Stimulated activated CD4-positive, alpha-beta T cell treated with anti-CD3 and anti-CD28 coated beads, Interleukin-4, amount 100 ng/mL, for 48 hours (primary cell): ENCODE measurements at regions not wholly inside any gene's neighbourhood (a gene's known extent, or its start where the extent isn't known, plus 50 kb on each side); places are given as distances from the start of the nearest gene placed in this dataset.

Experiments used
- DNase-seq, 2 donors: peaks; one replicate each; pipeline ENCODE4 v3.0.0-alpha.2; 2020; ENCODE audit warnings: low read depth in 2 of 2

GRCh38 chr2:65691816-65692215 is 259.4 kb upstream of the SPRED2 start:
- no peak for DNase-seq

- DNase-seq, result no peak
These were observed 255.9 kb upstream of the SPRED2 start for GRCh38 chr2:65688141-65688886.

GRCh38 chr2:65687614-65688013 is 255.2 kb upstream of the SPRED2 start:
- no peak for DNase-seq

GRCh38 chr2:65686928-65687521 is 254.6 kb upstream of the SPRED2 start:
- no peak for DNase-seq

GRCh38 chr2:65681503-65681902 is 249.1 kb upstream of the SPRED2 start:
- no peak for DNase-seq

GRCh38 chr2:65678779-65679391 is 246.5 kb upstream of the SPRED2 start:
- DNase-seq, result no peak

- DNase-seq, result no peak
These were observed 243.0 kb upstream of the SPRED2 start for GRCh38 chr2:65675350-65675749.

- DNase-seq, result no peak
These were observed 239.4 kb upstream of the SPRED2 start for GRCh38 chr2:65671670-65672242.

GRCh38 chr2:65669574-65669973 is 237.2 kb upstream of the SPRED2 start:
- DNase-seq, result no peak

GRCh38 chr2:65668744-65669143 is 236.3 kb upstream of the SPRED2 start:
- no peak for DNase-seq

- DNase-seq, result no peak
These were observed 233.8 kb upstream of the SPRED2 start for GRCh38 chr2:65666156-65666725.

- DNase-seq, result no peak
These were observed 232.5 kb upstream of the SPRED2 start for GRCh38 chr2:65664931-65665330.

- no peak for DNase-seq
These were observed 231.5 kb upstream of the SPRED2 start for GRCh38 chr2:65663831-65664407.

- no peak for DNase-seq
These were observed 230.4 kb upstream of the SPRED2 start for GRCh38 chr2:65662654-65663432.

GRCh38 chr2:65661980-65662653 is 229.7 kb upstream of the SPRED2 start:
- DNase-seq, result no peak

- DNase-seq, result no peak
These were observed 227.9 kb upstream of the SPRED2 start for GRCh38 chr2:65660340-65660739.

GRCh38 chr2:65658881-65659280 is 226.5 kb upstream of the SPRED2 start:
- no peak for DNase-seq

GRCh38 chr2:65658266-65658665 is 225.9 kb upstream of the SPRED2 start:
- no peak for DNase-seq

- DNase-seq, result no peak
These were observed 223.8 kb upstream of the SPRED2 start for GRCh38 chr2:65656160-65656718.

- no peak for DNase-seq
These were observed 222.6 kb upstream of the SPRED2 start for GRCh38 chr2:65655000-65655399.
